ENCODE measurements at regions not wholly inside any gene's neighbourhood (a gene's known extent, or its start where the extent isn't known, plus 50 kb on each side); places are given as distances from the start of the nearest gene placed in this dataset.

- TF ChIP-seq CTCF (IDR thresholded peaks at IDR 0.05; ENCODE audit: low read length) (no peak), EZH2 (IDR thresholded peaks at IDR 0.05; ENCODE audit: borderline replicate concordance, low read length) (no peak)
Observed at GRCh38 chr1:56378341-56379070, 200.9 kb downstream of the PLPP3 start.
